ENCODE measurements at regions not wholly inside any gene's neighbourhood (a gene's known extent, or its start where the extent isn't known, plus 50 kb on each side); places are given as distances from the start of the nearest gene placed in this dataset.

DNA sequence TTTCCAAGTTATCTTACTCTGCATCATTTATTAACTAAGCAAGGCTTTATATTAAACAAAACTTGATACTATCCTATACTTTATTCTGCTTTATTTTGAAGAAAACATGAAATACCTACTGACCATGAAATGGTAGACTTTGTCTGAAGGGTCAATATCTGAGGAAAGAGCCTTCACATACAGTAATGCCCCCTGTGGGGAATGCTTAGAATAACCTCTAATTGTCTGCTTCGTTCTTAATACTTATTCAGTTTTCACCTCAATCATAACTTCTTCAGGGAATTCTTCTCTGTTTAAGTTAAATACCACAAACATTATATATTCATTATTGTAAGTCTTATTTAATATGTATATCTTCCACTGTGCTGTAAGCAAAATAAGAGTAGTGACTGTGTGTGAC is 498.9 kb upstream of the MANEA start:
- TF ChIP-seq, protein P1, sequence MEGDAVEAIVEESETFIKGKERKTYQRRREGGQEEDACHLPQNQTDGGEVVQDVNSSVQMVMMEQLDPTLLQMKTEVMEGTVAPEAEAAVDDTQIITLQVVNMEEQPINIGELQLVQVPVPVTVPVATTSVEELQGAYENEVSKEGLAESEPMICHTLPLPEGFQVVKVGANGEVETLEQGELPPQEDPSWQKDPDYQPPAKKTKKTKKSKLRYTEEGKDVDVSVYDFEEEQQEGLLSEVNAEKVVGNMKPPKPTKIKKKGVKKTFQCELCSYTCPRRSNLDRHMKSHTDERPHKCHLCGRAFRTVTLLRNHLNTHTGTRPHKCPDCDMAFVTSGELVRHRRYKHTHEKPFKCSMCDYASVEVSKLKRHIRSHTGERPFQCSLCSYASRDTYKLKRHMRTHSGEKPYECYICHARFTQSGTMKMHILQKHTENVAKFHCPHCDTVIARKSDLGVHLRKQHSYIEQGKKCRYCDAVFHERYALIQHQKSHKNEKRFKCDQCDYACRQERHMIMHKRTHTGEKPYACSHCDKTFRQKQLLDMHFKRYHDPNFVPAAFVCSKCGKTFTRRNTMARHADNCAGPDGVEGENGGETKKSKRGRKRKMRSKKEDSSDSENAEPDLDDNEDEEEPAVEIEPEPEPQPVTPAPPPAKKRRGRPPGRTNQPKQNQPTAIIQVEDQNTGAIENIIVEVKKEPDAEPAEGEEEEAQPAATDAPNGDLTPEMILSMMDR (conservative IDR thresholded peaks at IDR 0.05; ENCODE audit: low read length) = no peak; the same call in 1 of the 2 replicates
- no peak for TF ChIP-seq EZH2phosphoT487 (IDR thresholded peaks at IDR 0.05; ENCODE audit: borderline replicate concordance, low read depth, low read length)

Measured in OCI-LY7 (cell line).